Loucy (cell line): ENCODE measurements at regions not wholly inside any gene's neighbourhood (a gene's known extent, or its start where the extent isn't known, plus 50 kb on each side); places are given as distances from the start of the nearest gene placed in this dataset.

Experiments
- H2AFZ ChIP-seq: fragments of 200-600 bp; sonication (generic); 2 replicates; pipeline ENCODE4 v1.6.0; 2016; ENCODE audit warnings: antibody characterized with exemption, mild to moderate bottlenecking, low read length, moderate library complexity
- H3F3A ChIP-seq: fragments of 200-600 bp; 2 replicates; pipeline ENCODE4 v1.6.0; 2016; ENCODE audit warnings: antibody characterized with exemption, low read depth, mild to moderate bottlenecking
- H3K27me3 ChIP-seq: fragments of 200-600 bp; sonication (generic); 2 replicates; pipeline ENCODE4 v1.6.1; 2014; ENCODE audit warnings: low read length, mild to moderate bottlenecking; ENCODE audit not compliant: insufficient read depth, poor library complexity, severe bottlenecking
- H3K36me3 ChIP-seq: fragments of 200-600 bp; sonication (generic); 2 replicates; pipeline ENCODE4 v1.6.1; 2016; ENCODE audit warnings: low read length; ENCODE audit not compliant: insufficient read depth
- H3K4me1 ChIP-seq: fragments of 200-600 bp; sonication (generic); 2 replicates; pipeline ENCODE4 v1.5.1; 2014; ENCODE audit warnings: low read length, mild to moderate bottlenecking; ENCODE audit not compliant: insufficient read depth, poor library complexity, severe bottlenecking
- H3K4me2 ChIP-seq: fragments of 200-600 bp; sonication (generic); 2 replicates; pipeline ENCODE4 v1.6.0; 2014; ENCODE audit warnings: antibody characterized with exemption, low read length, low read depth, mild to moderate bottlenecking; ENCODE audit not compliant: poor library complexity, severe bottlenecking
- H3K4me3 ChIP-seq: fragments of 200-600 bp; sonication (generic); 2 replicates; pipeline ENCODE4 v1.5.1; 2014; ENCODE audit warnings: low read length, mild to moderate bottlenecking, mixed read lengths; ENCODE audit not compliant: poor library complexity, severe bottlenecking
- H3K79me2 ChIP-seq: fragments of 200-600 bp; sonication (generic); 2 replicates; pipeline ENCODE4 v1.6.1; 2014; ENCODE audit warnings: low read length; ENCODE audit not compliant: insufficient read depth
- H3K9ac ChIP-seq: fragments of 200-600 bp; sonication (generic); 2 replicates; pipeline ENCODE4 v1.6.0; 2014; ENCODE audit warnings: mild to moderate bottlenecking, low read depth, low read length, moderate library complexity; ENCODE audit not compliant: poor library complexity, severe bottlenecking
- H3K9me2 ChIP-seq: fragments of 200-600 bp; sonication (generic); replicated peaks from 2 replicates; pipeline ENCODE4 v1.6.1; 2016; ENCODE audit warnings: low read depth, low read length, mixed read lengths
- H3K9me3 ChIP-seq: fragments of 200-600 bp; sonication (generic); 2 replicates; pipeline ENCODE4 v1.6.1; 2014; ENCODE audit warnings: mild to moderate bottlenecking, antibody characterized with exemption, low read length, low read depth; ENCODE audit not compliant: insufficient read depth
- H4K20me1 ChIP-seq: fragments of 200-600 bp; sonication (generic); 2 replicates; pipeline ENCODE4 v1.6.0; 2014; ENCODE audit warnings: antibody characterized with exemption, low read length, mild to moderate bottlenecking; ENCODE audit not compliant: insufficient read depth, poor library complexity, severe bottlenecking
- EZH2phosphoT487 ChIP-seq: fragments of 200-600 bp; IDR thresholded peaks from 2 replicates; pipeline ENCODE4 v1.6.1; 2018; ENCODE audit warnings: antibody characterized with exemption, mild to moderate bottlenecking, moderate library complexity, borderline replicate concordance
- TF ChIP-seq, protein P1 (sequence below): fragments of 200-600 bp; sonication (generic); conservative IDR thresholded peaks from 2 replicates; pipeline ENCODE4 v1.5.1; 2014; ENCODE audit warnings: mild to moderate bottlenecking, antibody characterized with exemption, low read length

DNA sequence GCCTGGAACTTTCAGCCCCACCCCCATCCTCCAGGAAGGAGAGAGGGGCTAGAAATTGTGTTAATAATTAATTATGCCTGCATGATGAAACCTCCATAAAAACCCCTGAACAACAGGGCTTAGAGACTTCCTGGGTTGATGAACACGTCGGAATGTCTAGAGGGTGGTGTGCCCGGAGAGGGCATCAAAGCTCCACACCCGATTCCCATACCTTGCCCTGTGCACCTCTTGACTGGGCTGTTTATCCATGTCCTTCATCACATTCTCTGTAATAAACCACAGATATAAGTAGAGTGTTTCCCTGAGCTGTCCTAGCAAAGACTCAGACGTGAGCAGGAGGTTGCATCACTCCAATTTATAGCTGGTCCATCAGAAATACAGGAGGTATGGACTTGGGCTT is 624.0 kb downstream of the NPHP4 start:
- H3K9me2 ChIP-seq: no peaks in the 10 kb centered on the region
- no peak overlapping the region for H3K9ac ChIP-seq
- TF ChIP-seq, protein P1, sequence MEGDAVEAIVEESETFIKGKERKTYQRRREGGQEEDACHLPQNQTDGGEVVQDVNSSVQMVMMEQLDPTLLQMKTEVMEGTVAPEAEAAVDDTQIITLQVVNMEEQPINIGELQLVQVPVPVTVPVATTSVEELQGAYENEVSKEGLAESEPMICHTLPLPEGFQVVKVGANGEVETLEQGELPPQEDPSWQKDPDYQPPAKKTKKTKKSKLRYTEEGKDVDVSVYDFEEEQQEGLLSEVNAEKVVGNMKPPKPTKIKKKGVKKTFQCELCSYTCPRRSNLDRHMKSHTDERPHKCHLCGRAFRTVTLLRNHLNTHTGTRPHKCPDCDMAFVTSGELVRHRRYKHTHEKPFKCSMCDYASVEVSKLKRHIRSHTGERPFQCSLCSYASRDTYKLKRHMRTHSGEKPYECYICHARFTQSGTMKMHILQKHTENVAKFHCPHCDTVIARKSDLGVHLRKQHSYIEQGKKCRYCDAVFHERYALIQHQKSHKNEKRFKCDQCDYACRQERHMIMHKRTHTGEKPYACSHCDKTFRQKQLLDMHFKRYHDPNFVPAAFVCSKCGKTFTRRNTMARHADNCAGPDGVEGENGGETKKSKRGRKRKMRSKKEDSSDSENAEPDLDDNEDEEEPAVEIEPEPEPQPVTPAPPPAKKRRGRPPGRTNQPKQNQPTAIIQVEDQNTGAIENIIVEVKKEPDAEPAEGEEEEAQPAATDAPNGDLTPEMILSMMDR: no peak
- TF ChIP-seq EZH2phosphoT487: no peak
- H3K4me2 ChIP-seq: no peak overlapping the region
- no peak overlapping the region for H2AFZ ChIP-seq
- no peaks in the 10 kb centered on the region for H4K20me1 ChIP-seq
- no peak overlapping the region for H3K4me3 ChIP-seq
- H3K9me3 ChIP-seq: no peaks in the 10 kb centered on the region; the same call in 1 of the 2 replicates
- no peaks in the 10 kb centered on the region for H3K27me3 ChIP-seq
- H3K4me1 ChIP-seq: no peaks in the 10 kb centered on the region
- H3K79me2 ChIP-seq: no peaks in the 10 kb centered on the region
- H3K36me3 ChIP-seq: no peaks in the 10 kb centered on the region
- H3F3A ChIP-seq: no peaks in the 10 kb centered on the region

DNA sequence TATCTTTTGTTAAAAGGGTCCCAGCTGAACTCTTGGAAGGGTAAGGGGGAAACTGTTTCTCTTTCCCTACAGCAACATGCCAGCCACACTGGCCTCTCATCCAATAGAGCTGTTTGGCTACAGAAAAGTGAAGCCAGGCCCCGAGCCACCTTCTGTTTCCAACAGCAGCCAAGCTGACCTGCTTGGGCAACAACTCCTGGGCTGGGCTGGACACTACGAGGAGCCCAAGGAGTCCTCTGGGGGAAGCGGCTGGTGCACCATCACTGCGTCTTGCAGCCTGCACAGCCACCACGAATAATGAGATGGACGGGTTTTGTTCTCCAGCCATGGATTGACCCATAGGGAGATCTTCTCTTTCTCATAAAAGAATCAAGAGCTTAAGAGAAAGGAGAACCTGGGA is 624.9 kb downstream of the NPHP4 start:
- TF ChIP-seq, protein P1: no peak
- no peak for TF ChIP-seq EZH2phosphoT487
- Histone ChIP-seq H3K9ac (no peak overlapping the region), H3K36me3 (no peaks in the 10 kb centered on the region), H3K79me2 (no peaks in the 10 kb centered on the region), H3K4me2 (no peak overlapping the region), H4K20me1 (no peaks in the 10 kb centered on the region), H2AFZ (no peak overlapping the region), H3K4me3 (no peak overlapping the region), H3K27me3 (no peaks in the 10 kb centered on the region), H3K4me1 (no peaks in the 10 kb centered on the region), H3K9me3 (no peaks in the 10 kb centered on the region; the same call in 1 of the 2 replicates), H3F3A (no peaks in the 10 kb centered on the region), H3K9me2 (no peaks in the 10 kb centered on the region)

DNA sequence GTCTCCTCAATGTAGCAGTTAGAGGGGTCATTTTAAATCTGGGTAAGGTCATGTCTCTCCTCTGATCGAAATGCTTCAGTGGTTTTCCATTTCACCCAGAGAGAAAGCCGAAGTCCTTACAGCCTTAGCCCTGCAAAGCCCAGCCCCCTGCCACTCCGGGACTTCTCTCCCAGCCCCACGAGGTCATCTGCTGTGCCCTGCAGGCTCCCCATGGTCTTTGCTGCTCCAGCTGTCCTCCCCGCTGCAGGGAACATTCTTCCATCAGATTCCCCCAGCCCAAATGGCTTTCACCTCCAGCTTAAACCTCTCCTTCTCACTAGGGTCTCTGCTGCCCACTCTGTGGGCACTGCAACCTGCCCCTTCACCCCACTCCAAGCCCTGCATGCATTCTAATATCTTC is 626.5 kb downstream of the NPHP4 start:
- no peak overlapping the region for H2AFZ ChIP-seq
- no peaks in the 10 kb centered on the region for H3K36me3 ChIP-seq
- H3K9ac ChIP-seq: no peak overlapping the region
- no peak for TF ChIP-seq EZH2phosphoT487
- TF ChIP-seq, protein P1: no peak
- no peak overlapping the region for H3K4me3 ChIP-seq
- no peaks in the 10 kb centered on the region for H4K20me1 ChIP-seq
- H3K79me2 ChIP-seq: no peaks in the 10 kb centered on the region
- H3K4me2 ChIP-seq: no peak overlapping the region
- H3F3A ChIP-seq: no peaks in the 10 kb centered on the region
- H3K9me3 ChIP-seq: no peaks in the 10 kb centered on the region; the same call in 1 of the 2 replicates
- no peaks in the 10 kb centered on the region for H3K9me2 ChIP-seq
- no peaks in the 10 kb centered on the region for H3K27me3 ChIP-seq
- H3K4me1 ChIP-seq: no peaks in the 10 kb centered on the region
